Kidney glomerular epithelial cell (primary cell): ENCODE measurements at regions not wholly inside any gene's neighbourhood (a gene's known extent, or its start where the extent isn't known, plus 50 kb on each side); places are given as distances from the start of the nearest gene placed in this dataset.
"Not testable (repeated sequence)": the region's sequence is repeated elsewhere in the genome, so short reads cannot be mapped to it uniquely, and the experiment has no call there.

ENCODE experiments used
- DNase-seq: peaks from one replicate; lab custom pipeline; 2025; lab: John Stamatoyannopoulos, UW

DNA sequence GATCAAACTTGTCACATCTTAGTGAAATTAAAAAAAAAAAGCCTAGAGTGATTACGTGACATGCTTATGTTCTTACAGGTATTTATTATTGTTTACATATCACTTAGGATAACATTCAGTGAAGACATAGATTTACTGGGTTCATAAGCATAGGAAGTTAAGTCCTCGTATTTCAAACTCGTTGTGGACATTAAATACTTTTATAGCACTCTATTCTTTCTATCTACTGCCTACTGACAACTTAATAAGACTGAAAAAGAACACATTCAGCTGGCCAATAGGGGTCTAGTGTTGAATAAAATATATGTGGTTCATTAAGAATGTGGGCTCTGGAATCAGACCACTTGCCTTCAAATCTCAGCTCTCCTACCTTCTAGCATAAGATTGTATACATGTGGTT, 1927.4 kb downstream of the PCDH9 start:
- DNase-seq = no peak

DNA sequence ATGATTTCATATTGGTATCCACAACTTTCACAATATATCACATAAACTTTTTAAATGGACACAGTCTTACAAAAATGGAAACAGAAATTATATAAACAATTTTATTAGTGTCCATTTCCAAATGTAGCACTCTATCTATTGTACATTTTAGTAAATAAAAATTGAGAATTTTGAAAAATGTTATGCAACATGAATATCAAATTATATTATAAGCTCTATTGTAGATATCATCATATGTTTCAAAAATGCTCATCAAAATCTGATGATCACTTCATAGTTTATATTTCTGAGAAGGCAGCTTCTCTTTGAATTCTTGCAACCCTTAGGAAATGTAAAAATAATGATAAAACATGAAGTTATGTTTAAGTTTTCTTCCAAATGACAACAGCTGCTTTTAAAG, 1928.6 kb downstream of the PCDH9 start:
- no peak for DNase-seq

DNA sequence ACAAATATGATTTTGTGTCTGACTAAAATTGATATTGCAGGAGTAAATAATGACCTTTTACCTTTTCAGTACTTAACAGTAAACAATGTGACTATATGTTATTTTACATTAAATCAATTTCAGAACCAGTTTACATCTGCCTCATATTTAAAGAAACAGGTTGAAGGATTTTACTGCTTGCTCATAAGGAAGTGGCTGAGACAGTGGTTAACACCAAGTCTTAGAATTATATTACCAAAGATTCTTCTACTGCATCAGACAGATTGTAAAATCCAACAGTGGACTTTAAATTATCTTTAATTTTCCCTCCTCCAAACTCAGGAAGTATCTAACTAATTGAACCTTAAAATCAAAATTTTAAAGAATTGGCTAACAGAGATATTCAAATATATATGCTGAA, 1929.9 kb downstream of the PCDH9 start:
- DNase-seq = no peak

DNA sequence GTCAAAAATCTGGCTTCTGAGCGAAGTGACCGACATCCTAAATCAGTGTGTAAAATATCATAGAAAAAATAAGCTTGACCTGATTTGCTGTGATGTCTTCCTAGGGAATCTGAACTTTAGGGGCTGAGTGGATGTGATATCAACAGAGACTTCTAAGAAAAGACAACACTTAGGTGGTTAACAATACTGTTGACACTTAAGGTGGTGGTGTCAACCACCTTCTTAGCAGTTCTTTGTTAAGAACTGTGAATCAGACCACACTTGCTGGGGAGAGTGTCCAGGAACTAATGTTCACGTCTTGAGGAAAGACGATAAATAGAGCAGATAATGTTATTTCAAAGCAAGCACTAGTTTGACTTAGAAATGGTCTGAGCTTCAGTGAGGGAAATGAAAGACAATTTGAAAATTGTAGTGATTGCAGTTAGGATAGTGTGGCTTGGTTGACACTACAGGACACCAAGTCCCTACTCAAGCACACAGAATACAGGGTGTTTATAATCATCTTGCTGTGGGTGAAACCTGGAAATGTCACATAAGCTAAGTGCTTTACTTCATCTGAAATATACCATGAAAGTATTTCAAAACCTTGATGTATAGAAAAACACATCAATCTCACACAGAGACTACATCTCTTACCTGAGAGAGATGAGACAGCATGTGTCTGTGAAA, 1936.5 kb downstream of the PCDH9 start:
- no peak for DNase-seq

DNA sequence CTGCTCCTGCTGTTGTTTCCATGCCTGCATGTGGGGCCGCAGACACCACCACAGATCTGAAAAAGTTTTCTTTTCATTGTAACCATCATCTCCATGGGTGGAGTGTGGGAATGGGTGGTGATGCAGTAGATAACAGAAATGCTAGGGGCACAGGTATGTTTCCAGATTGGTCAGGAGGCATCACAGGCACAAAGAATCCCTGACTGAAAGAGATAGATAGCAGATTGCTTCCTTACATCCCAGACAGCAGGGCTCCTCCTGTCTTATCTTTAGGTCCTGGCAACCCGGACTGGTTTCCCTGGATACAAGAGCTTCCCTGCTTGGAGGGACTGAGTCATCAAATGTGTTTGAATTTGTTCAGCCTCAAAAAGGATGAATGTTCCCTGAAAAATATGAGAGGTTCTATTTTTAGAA, 1937.6 kb downstream of the PCDH9 start:
- DNase-seq = no peak

DNA sequence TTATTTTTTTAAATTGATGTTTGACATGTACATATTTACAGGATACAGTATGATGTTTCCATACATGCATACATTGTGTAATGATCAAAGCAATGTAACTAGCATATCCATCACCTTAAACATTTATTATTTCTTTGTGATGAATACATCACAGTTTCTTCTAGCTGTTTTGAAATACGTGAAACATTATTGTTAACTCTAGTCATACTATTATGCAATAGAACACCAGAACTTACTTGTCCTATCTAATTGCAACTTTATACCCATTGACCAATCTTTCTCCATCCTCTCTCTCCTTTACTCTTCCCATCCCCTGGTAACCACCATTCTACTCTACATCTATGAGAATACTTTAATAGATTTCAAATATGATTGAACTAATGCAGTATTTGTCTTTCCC, 1942.7 kb downstream of the PCDH9 start:
- no peak for DNase-seq

DNA sequence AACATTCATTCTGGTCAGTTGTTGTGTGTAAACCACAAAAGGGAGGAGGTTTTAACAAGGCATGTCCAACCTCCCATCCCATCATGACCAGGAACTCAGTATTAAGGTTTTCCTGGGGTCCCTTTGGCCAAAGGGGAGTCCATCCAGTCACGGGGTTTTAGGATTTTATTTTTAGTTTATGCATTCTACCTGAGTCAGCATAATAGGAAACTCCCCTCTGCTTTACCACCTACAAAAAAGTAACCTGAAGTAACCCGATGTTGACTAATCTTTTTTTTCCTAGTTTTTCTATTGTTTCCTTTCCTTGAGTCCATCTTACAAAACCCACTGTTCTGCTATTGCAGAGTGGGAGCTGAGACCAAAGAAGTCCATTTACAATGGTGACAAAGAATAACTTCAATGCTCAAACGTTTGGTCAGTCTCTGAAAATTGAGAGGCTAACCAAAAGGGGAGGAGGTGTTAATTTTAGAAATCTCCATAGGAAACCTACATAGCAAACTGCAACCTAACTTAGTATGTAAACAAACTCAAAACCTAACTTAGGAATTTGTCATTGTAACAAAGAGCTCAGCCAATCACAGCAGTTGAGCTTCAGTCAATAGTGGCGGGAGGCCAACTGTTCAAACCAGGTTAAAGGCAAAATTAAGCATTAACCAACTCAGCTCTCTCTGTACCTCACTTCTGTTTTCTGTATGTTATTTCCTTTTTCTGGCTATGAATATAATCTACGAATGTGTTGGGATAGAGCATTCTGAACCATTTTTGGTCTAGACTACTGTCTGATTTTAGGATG, 1954.1 kb downstream of the PCDH9 start:
- DNase-seq = no peak

DNA sequence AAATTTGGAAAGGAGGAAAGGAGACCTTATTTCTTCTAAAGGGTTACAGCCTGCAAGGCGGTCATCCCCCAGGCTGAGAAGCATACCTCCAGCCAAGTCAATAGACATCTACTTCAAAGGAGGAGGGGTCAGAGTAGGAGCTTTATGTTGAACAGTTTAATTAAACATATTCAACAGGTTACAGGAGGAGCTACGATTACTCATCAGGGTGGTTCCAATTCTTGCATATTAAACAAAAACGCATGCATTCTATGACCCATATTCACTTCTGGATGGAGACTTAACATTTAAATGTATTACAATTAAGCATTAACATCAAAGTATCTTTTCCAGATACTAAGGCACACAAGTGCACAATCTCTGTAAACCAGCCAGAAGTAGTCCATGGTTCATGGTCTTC, 1955.0 kb downstream of the PCDH9 start:
- no peak for DNase-seq

DNA sequence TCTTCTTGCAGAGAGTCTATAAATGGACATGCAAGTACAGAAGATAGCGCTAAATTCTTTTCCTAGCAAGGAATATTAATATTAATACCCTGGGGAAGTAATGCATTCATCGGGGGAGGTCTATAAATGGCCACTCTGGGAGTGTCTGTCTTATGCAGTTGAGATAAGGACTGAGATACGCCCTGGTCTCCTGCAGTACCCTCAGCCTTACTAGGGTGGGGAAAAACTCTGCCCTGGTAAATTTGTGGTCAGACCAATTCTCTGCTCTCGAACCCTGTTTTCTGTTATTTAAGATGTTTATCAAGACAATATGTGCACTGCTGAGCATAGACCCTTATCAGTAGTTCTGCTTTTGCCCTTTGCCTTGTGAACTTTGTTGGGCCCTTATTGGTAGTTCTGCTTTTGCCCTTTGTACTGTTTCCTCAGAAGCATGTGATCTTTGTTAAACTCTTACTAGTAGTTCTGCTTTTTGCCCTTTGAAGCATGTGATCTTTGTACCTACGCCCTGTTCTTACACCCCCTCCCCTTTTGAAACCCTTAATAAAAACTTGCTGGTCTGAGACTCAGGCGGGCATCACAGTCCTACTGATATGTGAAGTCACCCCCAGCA, 1956.2 kb downstream of the PCDH9 start:
- not testable (repeated sequence) for DNase-seq

DNA sequence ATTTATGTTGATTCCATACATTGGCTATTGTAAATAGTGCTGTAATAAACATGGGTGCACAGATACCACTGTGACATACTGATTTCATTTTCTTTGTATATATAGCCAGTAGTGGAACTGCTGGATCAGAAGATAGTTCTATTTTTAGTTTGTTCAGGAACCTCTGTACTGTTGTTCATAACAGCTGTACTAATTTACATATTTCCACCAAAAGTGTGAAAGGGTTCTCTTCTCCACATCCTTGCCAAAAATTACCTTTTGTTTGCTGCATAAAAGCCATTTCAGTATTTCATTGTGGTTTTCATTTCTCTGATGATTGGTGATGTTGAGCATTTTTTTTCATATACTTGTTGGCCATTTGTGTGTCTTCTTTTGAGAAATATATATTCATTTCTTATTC, 1962.1 kb downstream of the PCDH9 start:
- DNase-seq = no peak

DNA sequence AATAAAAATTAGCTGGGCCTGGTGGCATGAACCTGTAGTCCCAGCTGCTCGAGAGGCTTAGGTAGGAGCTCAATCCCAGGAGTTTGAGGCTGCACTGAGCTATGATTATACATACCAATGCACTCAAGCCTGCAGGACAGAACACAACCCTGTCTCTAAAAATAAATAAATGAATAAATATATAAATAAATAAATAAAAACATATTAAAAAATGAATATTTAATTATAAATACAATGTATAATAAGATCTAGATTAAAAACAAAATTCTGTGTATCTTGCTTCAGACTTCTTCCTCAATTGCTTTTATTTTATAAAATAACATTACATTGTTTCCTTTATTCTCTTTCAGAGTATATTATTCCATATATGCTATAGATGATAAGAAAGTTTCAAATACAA, 1964.1 kb downstream of the PCDH9 start:
- no peak for DNase-seq

DNA sequence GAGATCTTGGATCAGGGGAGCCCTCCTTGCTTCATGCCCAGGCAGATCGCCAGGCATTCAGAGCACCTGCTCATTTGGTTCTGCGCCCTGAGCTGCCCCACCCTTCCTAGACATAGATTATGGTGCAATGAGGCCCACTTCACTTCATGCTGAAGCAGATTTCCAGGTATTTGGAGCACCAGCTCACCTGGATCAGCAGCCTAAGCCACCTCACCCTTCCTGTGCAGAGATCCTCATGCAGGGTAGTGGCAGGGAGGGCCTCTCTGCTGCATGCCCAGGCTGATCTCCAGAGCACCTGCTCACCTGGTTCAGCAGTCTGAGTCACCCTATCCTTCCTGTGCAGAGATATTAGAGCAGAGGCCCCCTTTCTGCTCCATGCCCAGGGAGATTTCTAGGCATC, 1966.1 kb downstream of the PCDH9 start:
- DNase-seq = no peak

DNA sequence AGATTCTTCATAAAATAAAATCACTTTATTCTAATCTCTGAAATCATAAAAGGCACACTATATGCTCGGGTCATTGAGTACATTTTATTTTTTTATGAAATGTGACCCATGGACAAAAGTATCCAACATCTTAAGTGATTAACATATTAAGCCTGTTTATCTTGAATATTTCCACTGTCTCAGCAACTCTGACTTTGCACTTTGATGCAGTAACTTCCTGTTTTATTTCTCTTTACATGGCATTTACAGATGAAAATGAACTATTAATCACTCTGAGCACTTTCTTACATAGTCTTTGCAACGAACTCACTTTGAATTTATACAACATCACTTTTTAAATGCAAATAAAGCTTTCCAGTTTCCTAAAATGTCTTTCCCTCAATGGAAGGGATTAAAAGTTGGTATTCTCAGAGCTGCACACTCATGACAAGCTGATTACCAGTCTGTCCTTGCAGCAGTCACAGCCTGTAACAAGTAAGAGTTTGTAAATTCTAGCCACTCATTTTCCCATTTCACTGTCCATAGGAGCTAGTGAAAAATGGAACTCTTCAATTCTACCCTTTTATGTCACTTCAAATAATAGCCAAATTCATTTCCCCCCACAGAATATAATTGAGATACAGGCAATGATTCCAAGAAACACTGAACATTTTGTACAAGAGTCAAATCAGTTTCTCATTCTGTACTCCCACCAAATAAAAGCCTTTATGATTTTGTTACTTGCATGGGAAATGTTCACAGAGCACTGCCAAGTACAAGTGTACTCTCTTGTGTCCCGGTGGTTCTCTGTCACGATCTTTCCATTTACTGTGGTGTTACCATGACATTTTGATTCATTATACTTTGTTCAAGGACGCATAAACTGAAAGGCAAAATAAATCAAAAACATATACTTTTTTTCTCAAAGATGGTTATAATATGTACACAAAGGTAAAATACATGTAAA, 1968.9 kb downstream of the PCDH9 start:
- DNase-seq = no peak

DNA sequence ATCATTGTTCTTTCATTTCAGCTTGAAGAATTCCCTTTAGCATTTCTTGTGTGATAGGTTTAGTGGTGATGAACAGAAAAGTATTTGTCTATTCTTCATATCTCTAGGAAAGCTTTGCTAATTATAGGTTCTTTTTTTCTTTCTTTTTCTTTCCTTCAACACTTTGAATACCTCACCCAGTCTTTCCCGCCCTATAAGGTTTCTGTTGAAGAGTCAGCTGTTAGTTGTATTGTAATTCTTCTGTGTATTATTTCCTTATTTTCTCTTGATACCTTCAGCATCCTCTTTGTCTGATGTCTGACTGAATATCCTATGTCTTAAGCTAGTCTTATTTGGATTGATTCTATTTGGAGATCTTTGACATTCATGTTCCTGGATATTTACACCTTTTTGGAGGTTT, 1989.4 kb downstream of the PCDH9 start:
- DNase-seq = no peak

DNA sequence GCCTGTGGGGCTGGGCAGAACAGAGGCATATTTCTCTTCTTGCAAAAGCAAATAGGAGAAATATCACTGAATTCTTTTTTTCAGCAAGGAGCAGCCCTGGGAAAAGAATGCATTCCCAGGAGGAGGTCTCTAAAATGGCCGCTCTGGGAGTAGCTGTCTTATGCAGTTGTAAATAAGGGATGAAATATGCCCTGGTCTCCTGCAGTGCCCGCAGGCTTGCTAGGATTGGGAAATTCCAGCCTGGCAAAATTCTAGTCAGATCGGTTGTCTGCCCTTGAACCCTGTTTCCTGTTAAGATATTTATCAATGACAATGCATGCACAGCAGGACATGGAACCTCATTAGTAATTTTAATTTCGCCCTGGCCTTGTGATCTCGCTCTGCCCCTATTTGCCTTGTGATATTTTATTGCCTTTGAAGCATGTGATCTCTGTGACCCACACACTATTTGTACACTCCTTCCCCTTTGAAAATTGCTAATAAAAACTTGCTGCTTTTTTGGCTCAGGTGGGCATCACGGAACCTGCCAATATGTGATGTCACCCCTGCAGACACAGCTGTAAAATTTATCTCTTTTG, 1993.2 kb downstream of the PCDH9 start:
- DNase-seq = no peak

DNA sequence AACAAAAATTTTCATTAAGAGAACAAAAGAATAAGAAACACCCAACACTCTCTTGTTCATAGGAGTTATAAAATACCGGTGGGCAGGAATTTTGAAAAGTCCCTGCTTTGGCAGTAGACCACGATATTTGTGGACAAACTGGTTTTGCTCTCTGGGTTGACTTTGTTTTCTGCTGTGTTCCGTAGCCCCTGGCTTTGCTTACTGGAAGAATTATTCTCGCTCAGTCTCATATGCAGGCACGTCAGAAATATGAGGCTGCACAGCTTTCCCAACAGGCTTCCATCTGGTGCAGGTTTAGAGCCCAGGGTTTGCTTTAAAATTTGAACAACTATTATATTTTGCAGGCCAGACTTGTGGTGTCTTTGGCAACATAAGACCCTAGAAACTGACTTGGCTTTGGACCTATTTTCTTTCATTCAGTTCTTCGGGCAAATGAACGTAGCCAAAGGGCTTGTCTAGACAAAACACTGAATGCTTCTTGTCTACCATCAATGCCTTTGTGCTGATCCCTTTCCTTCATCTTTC, 2012.6 kb downstream of the PCDH9 start:
- no peak for DNase-seq

DNA sequence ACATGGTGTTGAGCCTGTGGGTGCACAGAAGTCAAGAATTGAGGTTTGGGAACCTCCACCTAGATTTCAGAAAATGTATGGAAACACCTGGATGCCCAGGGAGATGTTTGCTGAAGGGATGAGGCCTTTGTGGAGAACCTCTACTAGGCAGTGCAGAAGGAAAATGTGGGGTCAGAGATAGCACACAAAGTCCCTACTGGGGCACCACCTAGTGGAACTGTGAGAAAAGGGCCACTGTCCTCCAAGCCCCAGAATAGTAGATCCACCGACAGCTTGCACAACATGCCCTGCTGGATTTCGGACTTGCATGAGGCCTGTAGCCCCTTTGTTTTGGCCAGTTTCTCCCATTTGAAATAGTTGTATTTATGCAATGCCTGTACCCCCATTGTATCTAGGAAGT, 2027.3 kb downstream of the PCDH9 start:
- DNase-seq = not testable (repeated sequence)

DNA sequence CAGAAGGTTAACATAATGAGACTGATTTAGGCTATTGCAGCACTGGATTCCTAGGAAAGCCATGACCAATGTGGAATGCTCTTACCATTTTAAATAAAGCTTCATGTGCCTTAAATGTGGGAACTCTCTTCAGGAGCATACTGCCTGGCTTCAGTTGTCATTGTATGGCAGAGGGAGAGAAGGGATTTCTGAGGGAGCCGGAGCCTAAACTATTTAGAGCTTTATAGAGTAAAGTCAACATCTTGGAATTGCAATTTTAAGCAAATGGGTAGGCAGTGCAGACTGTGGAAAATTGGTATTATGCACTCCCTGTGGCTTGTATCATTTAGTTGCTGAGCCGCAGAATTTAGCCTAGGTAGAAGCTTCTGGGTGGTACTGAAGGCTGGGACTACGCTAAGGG, 2041.4 kb downstream of the PCDH9 start:
- no peak for DNase-seq

DNA sequence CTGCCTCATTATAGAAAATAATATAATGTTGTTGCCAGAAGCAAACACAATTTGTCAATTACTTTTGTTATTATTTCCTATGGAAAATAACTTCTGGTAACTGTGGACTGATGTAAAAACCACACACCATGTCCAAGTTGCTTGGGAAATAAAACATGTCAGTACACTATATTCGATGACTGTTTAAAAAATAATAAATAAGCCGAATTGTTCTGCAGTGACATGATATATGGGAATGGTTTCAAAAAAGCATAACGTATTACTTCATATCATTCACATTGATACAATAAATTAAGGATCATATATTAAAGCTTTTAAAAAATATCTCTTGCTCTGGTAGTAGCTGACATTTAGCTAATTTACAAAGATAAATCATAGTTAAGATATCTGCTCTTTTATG, 2062.1 kb downstream of the PCDH9 start:
- no peak for DNase-seq

DNA sequence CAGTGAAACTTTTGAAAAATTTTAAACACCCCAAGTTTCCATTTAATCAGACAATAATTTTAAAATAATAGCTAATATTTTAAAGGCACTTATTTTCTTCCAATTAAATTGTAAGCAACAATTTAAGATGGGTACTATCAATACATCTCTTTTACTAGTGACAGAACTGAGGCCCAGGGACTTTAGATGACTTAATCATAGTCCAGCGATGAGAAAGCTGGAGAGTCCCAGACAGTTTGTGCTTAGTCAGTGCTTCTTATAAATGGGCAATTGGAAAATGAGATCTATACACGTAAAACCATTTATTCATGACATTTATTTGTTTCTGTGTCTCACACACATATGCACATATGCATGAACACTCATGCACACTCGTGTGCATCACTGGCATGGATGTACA, 2063.5 kb downstream of the PCDH9 start:
- no peak for DNase-seq

DNA sequence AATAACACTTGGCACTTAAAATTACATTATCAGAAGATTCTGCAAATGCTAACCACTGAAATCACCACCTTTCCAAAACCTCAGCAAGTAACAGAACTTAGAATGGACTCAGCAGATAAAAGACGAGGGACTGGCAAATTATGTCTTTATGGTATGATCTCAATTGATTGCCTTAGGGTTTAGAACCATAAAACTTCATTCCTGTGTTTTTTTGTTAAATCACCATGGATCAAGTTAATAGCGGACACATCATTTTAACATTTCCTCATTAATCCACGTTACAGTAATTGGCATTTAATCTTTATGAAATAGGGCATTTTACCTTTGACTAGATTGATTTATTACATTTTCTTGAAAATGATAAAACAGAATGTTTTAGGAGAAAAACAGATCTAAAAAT, 2070.3 kb downstream of the PCDH9 start:
- DNase-seq = no peak

DNA sequence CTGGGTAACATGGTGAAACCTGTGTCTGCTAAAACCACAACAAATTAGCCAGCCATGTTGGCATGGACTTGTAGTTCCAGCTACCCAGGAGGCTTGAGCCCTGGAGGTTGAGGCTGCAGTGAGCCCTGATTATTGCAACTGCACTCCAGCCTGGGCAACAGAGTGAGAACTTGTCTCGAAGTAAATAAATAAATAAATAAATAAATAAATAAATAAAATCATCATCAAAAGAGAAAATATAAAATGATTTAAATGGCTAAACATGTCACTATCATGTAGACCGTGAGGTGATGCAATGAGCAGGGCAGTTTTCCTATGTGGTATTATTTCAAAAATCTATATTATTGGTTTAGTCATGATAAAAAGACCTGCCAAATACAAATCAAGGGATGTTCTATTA, 2074.3 kb downstream of the PCDH9 start:
- no peak for DNase-seq
